ENCODE measurements at regions not wholly inside any gene's neighbourhood (a gene's known extent, or its start where the extent isn't known, plus 50 kb on each side); places are given as distances from the start of the nearest gene placed in this dataset.

DNA sequence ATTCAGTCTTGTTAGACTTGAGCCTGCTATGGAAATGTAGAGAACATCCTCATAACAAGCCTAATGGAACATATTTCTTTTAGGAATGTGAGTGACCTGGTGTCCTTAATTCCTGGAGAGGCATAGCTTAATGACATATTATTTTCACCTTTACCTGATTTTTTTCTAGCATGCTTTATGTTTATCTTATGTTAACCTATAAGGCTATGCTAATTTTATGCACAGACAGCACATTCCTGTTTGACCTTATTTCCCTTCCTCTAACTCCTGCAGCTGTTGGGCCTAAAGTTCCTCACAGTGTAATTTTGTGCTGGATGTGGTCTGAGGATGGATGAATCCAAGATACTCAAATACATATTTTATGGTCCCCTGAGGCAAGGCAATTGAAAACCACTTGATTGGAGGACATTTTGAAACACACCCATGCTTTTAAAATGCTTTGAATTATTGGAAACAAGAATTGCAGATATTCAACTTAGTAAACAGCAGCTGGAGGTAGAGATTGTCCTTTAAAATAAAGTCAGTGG, 111.5 kb downstream of the LARP7 start:
- TF ChIP-seq, protein P1, sequence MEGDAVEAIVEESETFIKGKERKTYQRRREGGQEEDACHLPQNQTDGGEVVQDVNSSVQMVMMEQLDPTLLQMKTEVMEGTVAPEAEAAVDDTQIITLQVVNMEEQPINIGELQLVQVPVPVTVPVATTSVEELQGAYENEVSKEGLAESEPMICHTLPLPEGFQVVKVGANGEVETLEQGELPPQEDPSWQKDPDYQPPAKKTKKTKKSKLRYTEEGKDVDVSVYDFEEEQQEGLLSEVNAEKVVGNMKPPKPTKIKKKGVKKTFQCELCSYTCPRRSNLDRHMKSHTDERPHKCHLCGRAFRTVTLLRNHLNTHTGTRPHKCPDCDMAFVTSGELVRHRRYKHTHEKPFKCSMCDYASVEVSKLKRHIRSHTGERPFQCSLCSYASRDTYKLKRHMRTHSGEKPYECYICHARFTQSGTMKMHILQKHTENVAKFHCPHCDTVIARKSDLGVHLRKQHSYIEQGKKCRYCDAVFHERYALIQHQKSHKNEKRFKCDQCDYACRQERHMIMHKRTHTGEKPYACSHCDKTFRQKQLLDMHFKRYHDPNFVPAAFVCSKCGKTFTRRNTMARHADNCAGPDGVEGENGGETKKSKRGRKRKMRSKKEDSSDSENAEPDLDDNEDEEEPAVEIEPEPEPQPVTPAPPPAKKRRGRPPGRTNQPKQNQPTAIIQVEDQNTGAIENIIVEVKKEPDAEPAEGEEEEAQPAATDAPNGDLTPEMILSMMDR (conservative IDR thresholded peaks at IDR 0.05; ENCODE audit: low read length) = no peak
- no peak for TF ChIP-seq EZH2phosphoT487 (IDR thresholded peaks at IDR 0.05; ENCODE audit: borderline replicate concordance)
